CD4-positive, alpha-beta T cell (primary cell): ENCODE measurements at regions not wholly inside any gene's neighbourhood (a gene's known extent, or its start where the extent isn't known, plus 50 kb on each side); places are given as distances from the start of the nearest gene placed in this dataset.

Experiments used
- ATAC-seq: fragments of 200-7000 bp; cut with Tn5 transposase; one replicate; pipeline ENCODE4 v1.10.0; 2022; ENCODE audit warnings: mild to moderate bottlenecking; ENCODE audit not compliant: poor library complexity
- CTCF ChIA-PET: fragments of 350-600 bp; sonication (Branson Sonifier 250); formaldehyde crosslinking; loops from one replicate; lab custom pipeline; 2021; ENCODE audit warnings: antibody characterized with exemption, inconsistent platforms; lab: Charles Lee
- POLR2A ChIA-PET: fragments of 350-600 bp; sonication (Branson Sonifier 250); formaldehyde crosslinking; loops from one replicate; lab custom pipeline; 2021; ENCODE audit warnings: antibody characterized with exemption, inconsistent platforms; lab: Charles Lee
- DNase-seq, 14 experiments: peaks; one replicate each; pipeline ENCODE4 v3.0.0-alpha.2; 2013 to 2020; ENCODE audit warnings: mixed read lengths in 2 of 14
- H3K27ac ChIP-seq, 2 donors: one replicate each; pipeline versions ENCODE4 v1.5.1 to v1.7.0; 2013; ENCODE audit warnings: low read length in 2 of 2, low read depth in 1 of 2, mild to moderate bottlenecking in 1 of 2
- H3K27me3 ChIP-seq, 2 experiments: 1 replicate in 1 of 2; 2 replicates in 1 of 2; pipeline versions ENCODE4 v1.6.1 to v1.7.0; 2013; ENCODE audit warnings: low read length in 2 of 2, control low read depth in 1 of 2, mild to moderate bottlenecking in 1 of 2, moderate library complexity in 1 of 2; ENCODE audit not compliant: insufficient read depth in 2 of 2, control insufficient read depth in 1 of 2
- H3K36me3 ChIP-seq: one replicate; pipeline ENCODE4 v1.6.1; 2013; ENCODE audit warnings: low read length, control low read depth; ENCODE audit not compliant: insufficient read depth
- H3K4me1 ChIP-seq: one replicate; pipeline ENCODE4 v1.6.1; 2013; ENCODE audit warnings: low read length, control low read depth; ENCODE audit not compliant: insufficient read depth
- H3K4me3 ChIP-seq: one replicate; pipeline ENCODE4 v1.5.1; 2013; ENCODE audit warnings: mild to moderate bottlenecking, low read length, moderate library complexity
- H3K9me3 ChIP-seq, 2 experiments: 1 replicate in 1 of 2; 2 replicates in 1 of 2; pipeline versions ENCODE4 v1.6.1 to v1.7.0; 2013; ENCODE audit warnings: low read length in 2 of 2, mild to moderate bottlenecking in 2 of 2, control low read depth in 1 of 2, moderate library complexity in 1 of 2; ENCODE audit not compliant: control insufficient read depth in 1 of 2, insufficient read depth in 1 of 2
- H3K27ac Mint-ChIP-seq: one replicate; pipeline ENCODE4 v1.8.0; 2020; ENCODE audit warnings: mixed read lengths
- H3K27me3 Mint-ChIP-seq: one replicate; pipeline ENCODE4 v1.8.0; 2021; ENCODE audit warnings: mixed read lengths
- H3K36me3 Mint-ChIP-seq: one replicate; pipeline ENCODE4 v1.8.0; 2021; ENCODE audit warnings: low read depth, mixed read lengths
- H3K4me1 Mint-ChIP-seq: one replicate; pipeline ENCODE4 v1.8.0; 2021; ENCODE audit warnings: low read depth, mixed read lengths
- H3K4me3 Mint-ChIP-seq: one replicate; pipeline ENCODE4 v1.8.0; 2020; ENCODE audit warnings: mild to moderate bottlenecking, mixed read lengths
- H3K9me3 Mint-ChIP-seq: one replicate; pipeline ENCODE4 v1.8.0; 2020; ENCODE audit warnings: mixed read lengths
- intact Hi-C, 2 experiments: fragments of 100-400 bp; cut with DNase I in 1 of 2; cut with micrococcal nuclease in 1 of 2; formaldehyde crosslinking; loops; one replicate each; pipeline versions ENCODE4 v1.15.1 to v1.9.0; 2023 to 2025; cut with DNase I, micrococcal nuclease
- TF ChIP-seq, protein P1 (sequence below): fragments of 200-600 bp; IDR thresholded peaks from one replicate; pipeline ENCODE4 v1.8.0; 2022; ENCODE audit warnings: antibody characterized with exemption, mild to moderate bottlenecking

DNA sequence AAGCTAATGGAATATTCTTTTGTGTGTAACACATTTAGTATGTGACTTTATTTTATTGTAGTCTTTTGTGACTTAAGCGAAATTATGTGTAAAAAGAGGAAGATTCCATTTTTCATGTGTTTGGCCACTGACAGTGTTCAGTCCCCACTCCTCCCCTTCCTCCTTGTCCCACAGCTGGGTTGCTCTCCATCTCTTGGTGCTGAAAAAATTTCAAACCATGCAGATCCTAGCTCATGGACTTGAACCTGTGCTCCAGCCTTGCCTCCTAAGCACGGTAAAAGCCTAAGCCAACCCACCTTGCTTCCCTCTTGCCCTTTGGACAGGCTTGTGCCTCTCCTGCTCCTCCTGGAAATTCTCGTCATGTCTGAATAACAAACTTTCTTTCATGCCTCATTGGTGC is 2008.5 kb upstream of the TENM3 start:
- intact Hi-C loops: no loop called here

DNA sequence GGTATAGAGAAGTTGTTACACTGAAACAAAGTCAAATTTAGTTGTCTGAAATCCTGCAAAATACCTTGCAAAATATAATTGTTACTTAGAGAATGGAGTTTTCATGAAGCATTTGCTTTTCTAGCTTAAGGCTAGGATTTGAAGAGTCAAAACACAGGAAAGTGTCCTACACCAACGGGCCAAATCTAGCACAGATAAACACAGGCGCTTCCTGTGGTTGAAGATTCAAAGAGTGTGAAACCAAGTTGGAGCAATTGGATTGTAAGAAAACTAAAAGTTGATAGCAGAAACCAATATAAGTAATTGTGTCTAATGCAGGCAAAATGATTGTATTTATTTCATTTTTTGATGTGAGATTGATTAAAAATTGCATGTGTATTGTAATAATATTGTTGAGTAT is 2002.5 kb upstream of the TENM3 start:
- Histone ChIP-seq H3K9me3 (peaks cover 0 to 3% of the 10 kb centered on the region in 2 experiments), H3K4me3 (no peak overlapping the region), H3K4me1 (no peaks in the 10 kb centered on the region), H3K27ac (no peak overlapping the region), H3K36me3 (no peaks in the 10 kb centered on the region), H3K27me3 (no peaks in the 10 kb centered on the region)
- Mint-ChIP-seq H3K27ac (no peak overlapping the region), H3K4me1 (no peaks in the 10 kb centered on the region), H3K27me3 (no peaks in the 10 kb centered on the region), H3K4me3 (no peak overlapping the region), H3K9me3 (no peaks in the 10 kb centered on the region), H3K36me3 (no peaks in the 10 kb centered on the region)
- intact Hi-C loops: no loop called here
- ChIA-PET POLR2A (no interaction called here), CTCF (no interaction called here)
- no peak for ATAC-seq
- TF ChIP-seq, protein P1, sequence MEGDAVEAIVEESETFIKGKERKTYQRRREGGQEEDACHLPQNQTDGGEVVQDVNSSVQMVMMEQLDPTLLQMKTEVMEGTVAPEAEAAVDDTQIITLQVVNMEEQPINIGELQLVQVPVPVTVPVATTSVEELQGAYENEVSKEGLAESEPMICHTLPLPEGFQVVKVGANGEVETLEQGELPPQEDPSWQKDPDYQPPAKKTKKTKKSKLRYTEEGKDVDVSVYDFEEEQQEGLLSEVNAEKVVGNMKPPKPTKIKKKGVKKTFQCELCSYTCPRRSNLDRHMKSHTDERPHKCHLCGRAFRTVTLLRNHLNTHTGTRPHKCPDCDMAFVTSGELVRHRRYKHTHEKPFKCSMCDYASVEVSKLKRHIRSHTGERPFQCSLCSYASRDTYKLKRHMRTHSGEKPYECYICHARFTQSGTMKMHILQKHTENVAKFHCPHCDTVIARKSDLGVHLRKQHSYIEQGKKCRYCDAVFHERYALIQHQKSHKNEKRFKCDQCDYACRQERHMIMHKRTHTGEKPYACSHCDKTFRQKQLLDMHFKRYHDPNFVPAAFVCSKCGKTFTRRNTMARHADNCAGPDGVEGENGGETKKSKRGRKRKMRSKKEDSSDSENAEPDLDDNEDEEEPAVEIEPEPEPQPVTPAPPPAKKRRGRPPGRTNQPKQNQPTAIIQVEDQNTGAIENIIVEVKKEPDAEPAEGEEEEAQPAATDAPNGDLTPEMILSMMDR: no peak
- DNase-seq: no peak

More for the DNA sequence above, 2008.5 kb upstream of the TENM3 start:
- ATAC-seq (no peak), DNase-seq (no peak)
- Histone ChIP-seq H3K4me3 (no peak overlapping the region), H3K27me3 (no peaks in the 10 kb centered on the region), H3K27ac (no peak overlapping the region), H3K36me3 (no peaks in the 10 kb centered on the region), H3K9me3 (no peaks in the 10 kb centered on the region), H3K4me1 (no peaks in the 10 kb centered on the region)
- POLR2A ChIA-PET: no interaction called here
- CTCF ChIA-PET: no interaction called here
- Mint-ChIP-seq H3K27ac (no peak overlapping the region), H3K4me1 (no peaks in the 10 kb centered on the region), H3K36me3 (no peaks in the 10 kb centered on the region), H3K27me3 (no peaks in the 10 kb centered on the region), H3K4me3 (no peak overlapping the region), H3K9me3 (peaks cover 2% of the 10 kb centered on the region)
- TF ChIP-seq, protein P1: no peak

GRCh38 chr4:180253419-180253818 is 1989.8 kb upstream of the TENM3 start:
- Histone ChIP-seq H3K4me3 (no peak overlapping the region), H3K27me3 (no peaks in the 10 kb centered on the region), H3K9me3 (peaks cover 0 to 11% of the 10 kb centered on the region in 2 experiments), H3K36me3 (no peaks in the 10 kb centered on the region), H3K27ac (no peak overlapping the region), H3K4me1 (no peaks in the 10 kb centered on the region)
- POLR2A ChIA-PET: no interaction called here
- Mint-ChIP-seq H3K4me3 (no peak overlapping the region), H3K27me3 (no peaks in the 10 kb centered on the region), H3K27ac (no peak overlapping the region), H3K4me1 (no peaks in the 10 kb centered on the region), H3K36me3 (no peaks in the 10 kb centered on the region), H3K9me3 (peaks cover 4% of the 10 kb centered on the region)
- TF ChIP-seq, protein P1: no peak
- DNase-seq: no peak
- no peak for ATAC-seq
- intact Hi-C loops: no loop called here
- CTCF ChIA-PET: no interaction called here
